ENCODE measurements at regions not wholly inside any gene's neighbourhood (a gene's known extent, or its start where the extent isn't known, plus 50 kb on each side); places are given as distances from the start of the nearest gene placed in this dataset.

DNA sequence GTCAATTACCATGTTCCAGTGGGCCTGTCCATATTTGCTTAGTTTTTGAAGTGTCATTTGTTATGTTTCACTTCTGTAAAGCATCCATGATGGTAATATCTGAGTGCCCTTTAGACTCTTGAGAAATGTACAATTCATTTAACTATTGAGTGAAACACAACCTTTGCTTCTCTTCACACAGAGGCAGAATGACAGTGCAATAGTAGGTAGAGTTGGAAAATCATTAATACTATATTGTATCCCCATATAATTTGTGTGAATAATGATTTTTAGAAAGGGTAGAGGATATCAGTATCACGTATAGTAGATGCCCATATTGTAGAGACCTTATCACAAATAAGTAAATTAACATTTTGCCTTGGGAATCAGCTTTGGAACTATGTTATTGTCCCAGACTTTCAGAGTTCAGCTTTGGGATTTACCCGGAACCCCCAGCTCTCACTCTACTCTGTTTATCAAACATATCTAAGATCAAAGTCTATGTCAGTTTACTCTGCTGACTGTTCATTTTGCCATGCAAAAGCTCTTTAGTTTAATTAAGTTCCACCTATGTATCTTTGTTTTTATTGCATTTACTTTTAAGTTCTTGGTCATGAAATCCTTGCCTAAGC, 172.7 kb upstream of the NOL4 start:
- 86% methylated on average over 2 of the region's 2 CpGs; no CpG with 5 or more reads in 1 of the 2 experiments for WGBS, 2 experiments (ENCODE audit: extremely low coverage in 1 of 2, insufficient coverage in 1 of 2, insufficient read length in 1 of 2, insufficient replicate concordance in 2 of 2, low coverage in 1 of 2, low lambda C conversion rate in 2 of 2, missing lambda C conversion rate in 1 of 2)
- H3K56ac ChIP-seq (replicated peaks; ENCODE audit: insufficient read length, low read depth, low read length), result no peak overlapping the region

More for the DNA sequence above, 172.7 kb upstream of the NOL4 start:
- no peaks in the 10 kb centered on the region for H3K23me2 ChIP-seq (ENCODE audit: low read depth, low read length)
- DNase-seq (ENCODE audit: low read depth in 1 of 2, low spot score in 2 of 2) (no peak), FAIRE-seq (no peak)
- H3K9me3 ChIP-seq (ENCODE audit: insufficient read depth in 2 of 2, low read depth in 1 of 2, low read length in 1 of 2), result no peaks in the 10 kb centered on the region
- no peak overlapping the region for H3K14ac ChIP-seq (ENCODE audit: insufficient read length)
- no peak overlapping the region for H3K9ac ChIP-seq (replicated peaks in 1 of 4; ENCODE audit: extremely low read depth in 1 of 4, low read depth in 3 of 4, low read length in 3 of 4)
- no peak overlapping the region for H3K4me3 ChIP-seq (ENCODE audit: extremely low read depth in 1 of 4, insufficient read depth in 2 of 4, low read depth in 3 of 4, low read length in 4 of 4)
- no peaks in the 10 kb centered on the region for H4K20me1 ChIP-seq (replicated peaks in 1 of 2; ENCODE audit: control insufficient read depth in 1 of 2, insufficient read depth in 2 of 2, low read length in 2 of 2)
- H2BK120ac ChIP-seq (replicated peaks; ENCODE audit: low read depth, low read length), result no peak overlapping the region
- H3K18ac ChIP-seq (ENCODE audit: extremely low read depth, low read length), result no peak overlapping the region
- H2AFZ ChIP-seq (ENCODE audit: low read length), result no peak overlapping the region
- H2BK12ac ChIP-seq (ENCODE audit: low read depth, low read length), result no peak overlapping the region
- no peak overlapping the region for H2BK5ac ChIP-seq (ENCODE audit: low read depth, low read length)
- H3K4me1 ChIP-seq (replicated peaks in 1 of 4; ENCODE audit: control insufficient read depth in 3 of 4, insufficient read depth in 4 of 4, low read length in 3 of 4), result no peaks in the 10 kb centered on the region
- no peak overlapping the region for H3K27ac ChIP-seq (ENCODE audit: low read depth, low read length)
- ChIA-PET POLR2A (ENCODE audit: partially characterized antibody) (no interaction called here), CTCF (ENCODE audit: partially characterized antibody) (no interaction called here)
- H4K5ac ChIP-seq (ENCODE audit: insufficient read length, low read depth, low read length), result no peak overlapping the region
- H2AK5ac ChIP-seq (ENCODE audit: low read depth, low read length), result no peak overlapping the region
- TF ChIP-seq BRCA1 (IDR thresholded peaks at IDR 0.05; ENCODE audit: low read depth, low read length) (no peak), JUND (IDR thresholded peaks at IDR 0.05; ENCODE audit: low read length) (no peak)
- TF ChIP-seq, protein P1, sequence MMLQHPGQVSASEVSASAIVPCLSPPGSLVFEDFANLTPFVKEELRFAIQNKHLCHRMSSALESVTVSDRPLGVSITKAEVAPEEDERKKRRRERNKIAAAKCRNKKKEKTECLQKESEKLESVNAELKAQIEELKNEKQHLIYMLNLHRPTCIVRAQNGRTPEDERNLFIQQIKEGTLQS (IDR thresholded peaks at IDR 0.05; ENCODE audit: insufficient read depth, low read depth, low read length), result no peak
- no peaks in the 10 kb centered on the region for H3K27me3 ChIP-seq (replicated peaks in 1 of 4; ENCODE audit: control insufficient read depth in 3 of 4, extremely low read depth in 1 of 4, insufficient read depth in 3 of 4, low read length in 3 of 4)
- H3K23ac ChIP-seq (ENCODE audit: insufficient read length), result no peak overlapping the region
- no peak overlapping the region for H2BK20ac ChIP-seq (ENCODE audit: low read length)
- H4K8ac ChIP-seq (ENCODE audit: extremely low read depth, insufficient read depth, low read length), result no peak overlapping the region
- H3K79me1 ChIP-seq (ENCODE audit: low read depth, low read length), result no peaks in the 10 kb centered on the region
- H4K91ac ChIP-seq (replicated peaks; ENCODE audit: insufficient read length, low read length), result no peak overlapping the region
- no peaks in the 10 kb centered on the region for H3K79me2 ChIP-seq (ENCODE audit: control insufficient read depth in 1 of 2, insufficient read depth in 2 of 2, low read length in 2 of 2)
- no peaks in the 10 kb centered on the region for H3K36me3 ChIP-seq (ENCODE audit: control insufficient read depth in 2 of 4, insufficient read depth in 4 of 4, low read length in 3 of 4)
- H3K4me2 ChIP-seq (ENCODE audit: insufficient read depth in 1 of 2, low read depth in 2 of 2, low read length in 2 of 2), result no peak overlapping the region
- H3K4ac ChIP-seq (replicated peaks; ENCODE audit: insufficient read length, low read depth, low read length), result no peak overlapping the region
- no peak overlapping the region for H2BK15ac ChIP-seq (ENCODE audit: low read length)
